GM18868 (cell line): ENCODE measurements at regions not wholly inside any gene's neighbourhood (a gene's known extent, or its start where the extent isn't known, plus 50 kb on each side); places are given as distances from the start of the nearest gene placed in this dataset.

Experiments used
- ATAC-seq: cut with Tn5 transposase; IDR thresholded peaks from one replicate; pipeline ENCODE4 v1.9.1; 2021; ENCODE audit warnings: mild to moderate bottlenecking, moderate library complexity; ENCODE audit not compliant: unreplicated experiment

- no peak for ATAC-seq
These were observed 156.1 kb upstream of the APCDD1 start for GRCh38 chr18:10298346-10298745.

GRCh38 chr18:10299643-10300042 lies 154.8 kb upstream of the APCDD1 start:
- no peak for ATAC-seq

DNA sequence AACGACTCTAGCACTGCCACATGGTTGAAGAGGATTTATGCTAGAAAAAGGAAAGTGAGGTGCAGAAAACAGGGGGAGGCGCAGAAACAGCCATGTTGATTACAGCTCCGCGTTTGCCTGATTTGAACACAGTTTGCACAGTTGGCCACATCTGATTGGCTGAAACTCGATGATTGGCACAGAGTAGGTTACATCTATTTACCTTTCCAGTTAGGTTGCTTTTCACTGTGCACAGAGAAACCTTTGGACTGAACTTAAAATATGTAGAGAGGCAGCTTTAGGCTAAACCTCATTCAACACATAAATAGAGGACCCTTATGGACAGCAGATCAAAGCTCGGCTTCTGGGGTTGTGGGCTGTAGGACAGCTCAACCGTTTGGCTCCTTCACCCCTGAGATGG lies 153.7 kb upstream of the APCDD1 start:
- no peak for ATAC-seq

GRCh38 chr18:10301831-10302483 lies 152.5 kb upstream of the APCDD1 start:
- no peak for ATAC-seq

DNA sequence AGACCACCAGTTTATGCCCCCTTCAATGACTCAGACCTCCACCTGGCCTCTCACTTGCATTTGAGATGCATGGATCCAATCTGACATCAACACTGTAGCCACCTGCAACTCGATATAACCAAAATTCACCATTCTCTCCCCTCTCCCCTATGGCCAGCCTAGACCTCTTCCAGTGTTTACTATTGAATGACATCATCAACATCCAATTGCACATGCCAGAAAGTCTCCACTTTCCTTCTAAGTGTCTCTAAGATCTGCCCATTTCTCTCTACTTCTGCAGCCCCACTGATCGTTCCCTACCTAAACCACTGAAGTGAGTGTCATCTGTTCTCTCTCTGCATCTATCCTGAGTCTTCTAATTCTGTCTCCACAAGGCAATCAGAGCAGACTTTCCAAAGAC lies 151.3 kb upstream of the APCDD1 start:
- ATAC-seq: no peak

GRCh38 chr18:10304853-10305252 lies 149.6 kb upstream of the APCDD1 start:
- no peak for ATAC-seq

DNA sequence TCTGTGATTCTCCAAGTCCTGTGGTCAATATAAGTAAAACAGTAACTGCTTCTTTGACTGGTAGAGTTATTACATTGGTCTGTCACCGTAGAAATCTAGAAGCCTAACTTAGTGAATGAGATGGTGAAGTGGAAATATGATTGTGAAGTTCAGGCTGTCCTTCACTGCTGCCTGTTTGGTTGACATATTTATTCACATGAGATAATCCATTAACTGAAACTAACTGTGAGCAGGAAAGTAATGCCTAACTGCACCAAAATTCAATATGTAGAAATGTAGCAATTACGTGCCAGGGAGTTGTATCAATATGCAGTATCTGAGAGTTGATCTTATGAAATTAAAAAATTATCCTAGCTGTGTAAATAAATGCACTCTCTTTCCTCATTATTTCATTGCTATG lies 147.7 kb upstream of the APCDD1 start:
- no peak for ATAC-seq

DNA sequence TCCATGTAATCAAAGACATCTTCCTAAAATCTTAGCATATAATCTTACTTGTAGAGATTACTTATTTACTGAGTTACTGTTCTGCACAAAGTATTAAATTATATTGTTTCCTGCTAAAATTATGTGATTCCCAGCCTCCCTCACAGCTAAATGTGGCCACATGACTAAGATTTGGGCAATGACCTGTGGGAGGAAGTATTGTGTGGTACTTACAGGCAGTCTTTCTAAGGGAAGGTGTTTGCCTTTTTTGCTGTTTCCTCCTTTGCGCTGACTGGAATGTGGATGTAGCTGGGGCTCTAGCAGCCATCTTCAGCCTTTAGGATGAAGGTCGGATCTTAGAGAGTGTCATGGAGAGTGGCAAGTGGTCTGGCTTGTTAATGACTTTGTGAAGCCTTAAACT lies 146.3 kb upstream of the APCDD1 start:
- ATAC-seq: no peak

DNA sequence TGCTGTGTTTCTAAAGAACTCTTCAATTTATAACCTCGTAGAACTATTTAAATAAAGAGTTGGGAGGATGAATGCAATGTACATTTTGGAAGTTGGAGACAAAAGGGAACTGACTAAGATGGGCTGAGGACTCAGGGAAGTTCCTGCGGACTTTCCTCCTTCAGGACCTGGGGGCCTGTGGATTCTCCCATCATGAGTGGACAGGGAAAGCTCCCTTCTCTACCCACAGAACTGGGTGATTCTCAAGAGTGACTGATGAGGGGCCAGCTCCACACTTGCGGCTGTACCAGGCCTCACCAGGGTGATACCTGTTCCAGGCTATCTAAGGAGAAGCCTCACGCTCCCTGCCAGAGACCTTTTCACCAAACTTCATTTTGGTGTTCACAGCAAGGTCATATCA lies 143.8 kb upstream of the APCDD1 start:
- ATAC-seq: no peak

GRCh38 chr18:10312326-10313015 lies 142.0 kb upstream of the APCDD1 start:
- no peak for ATAC-seq

- ATAC-seq: no peak
These were observed 141.5 kb upstream of the APCDD1 start for GRCh38 chr18:10313016-10313342.

GRCh38 chr18:10314066-10314465 lies 140.4 kb upstream of the APCDD1 start:
- ATAC-seq: no peak

GRCh38 chr18:10315522-10315921 lies 138.9 kb upstream of the APCDD1 start:
- ATAC-seq: no peak

GRCh38 chr18:10316778-10317177 lies 137.7 kb upstream of the APCDD1 start:
- ATAC-seq: no peak

- ATAC-seq: no peak
These were observed 136.4 kb upstream of the APCDD1 start for GRCh38 chr18:10317864-10318690.

- no peak for ATAC-seq
These were observed 135.8 kb upstream of the APCDD1 start for GRCh38 chr18:10318691-10318970.

- ATAC-seq: no peak
These were observed 135.4 kb upstream of the APCDD1 start for GRCh38 chr18:10319026-10319425.

DNA sequence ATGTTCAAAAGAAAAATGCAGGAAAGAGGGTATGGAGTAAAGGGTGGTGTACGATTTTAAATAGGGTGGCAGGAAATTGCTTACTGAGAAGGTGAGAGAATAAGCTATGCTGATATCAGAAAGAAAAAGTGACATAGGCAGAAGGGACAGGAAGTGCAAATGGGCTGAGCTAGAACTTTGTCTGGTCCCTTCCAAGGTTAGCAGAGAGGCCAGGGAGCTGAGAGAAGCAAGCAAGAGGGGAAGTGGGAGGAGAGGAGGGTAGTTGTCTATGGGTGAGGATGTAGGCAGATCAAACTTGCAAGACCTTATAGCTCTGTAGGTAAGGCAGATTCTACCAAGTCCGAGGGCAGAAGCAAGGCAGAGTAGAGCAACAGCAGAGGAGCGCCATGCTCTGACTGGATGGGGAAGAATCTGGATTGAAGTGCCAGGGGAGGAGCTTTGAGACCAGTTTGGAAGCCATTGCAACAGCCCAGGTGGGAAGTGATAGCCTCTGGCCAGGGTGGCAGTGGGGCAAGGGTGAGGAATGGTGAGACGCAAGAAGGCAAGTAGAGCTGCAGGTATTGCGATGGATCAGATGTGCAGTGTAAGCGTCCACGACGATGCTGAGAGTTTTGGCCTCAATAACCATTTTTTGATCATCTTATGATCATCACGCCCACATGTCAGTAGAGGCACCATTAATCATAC lies 134.4 kb upstream of the APCDD1 start:
- ATAC-seq: no peak

- no peak for ATAC-seq
These were observed 133.6 kb upstream of the APCDD1 start for GRCh38 chr18:10320791-10321190.

GRCh38 chr18:10321576-10321975 lies 132.9 kb upstream of the APCDD1 start:
- ATAC-seq: no peak

- no peak for ATAC-seq
These were observed 132.4 kb upstream of the APCDD1 start for GRCh38 chr18:10322004-10322403.

DNA sequence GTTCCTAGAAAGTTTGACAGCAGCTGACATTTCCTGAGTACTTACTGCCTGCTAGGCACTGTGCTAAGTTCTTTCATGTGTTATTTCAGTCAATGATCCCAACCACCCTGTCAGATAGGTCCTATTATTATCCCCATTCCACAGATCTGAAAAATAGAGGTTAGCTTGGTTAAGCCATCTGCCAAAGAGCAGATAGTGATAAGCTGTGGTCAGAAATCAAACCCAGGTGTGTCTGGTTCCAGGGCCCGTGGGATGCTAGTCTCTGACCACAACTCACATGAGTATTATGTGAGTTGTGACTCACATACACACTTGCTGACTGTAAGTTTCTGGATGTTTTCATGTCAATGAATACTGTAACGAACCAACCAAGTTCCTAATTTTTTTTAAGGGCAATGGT lies 132.0 kb upstream of the APCDD1 start:
- ATAC-seq: no peak
